Right cardiac atrium (tissue), 5 donors: ENCODE measurements at regions not wholly inside any gene's neighbourhood (a gene's known extent, or its start where the extent isn't known, plus 50 kb on each side); places are given as distances from the start of the nearest gene placed in this dataset.
A peak's percentile ranks its signal among the peaks of the same experiment; 100 is the strongest.
"Not testable (repeated sequence)": the region's sequence is repeated elsewhere in the genome, so short reads cannot be mapped to it uniquely, and the experiment has no call there.

Source experiments
- ATAC-seq, 2 donors: fragments of 200-7000 bp; cut with Tn5 transposase; one replicate each; pipeline versions ENCODE4 v1.8.0 to v1.9.1; 2020; ENCODE audit warnings: moderate library complexity in 2 of 2, mild to moderate bottlenecking in 1 of 2
- DNase-seq, 3 donors: peaks; one replicate each; pipeline ENCODE4 v3.0.0-alpha.2; 2020
- H3K27ac ChIP-seq: one replicate; pipeline ENCODE4 v1.5.1; 2013; ENCODE audit warnings: mild to moderate bottlenecking, low read length, control low read depth, moderate library complexity
- H3K27me3 ChIP-seq: one replicate; pipeline ENCODE4 v1.6.1; 2013; ENCODE audit not compliant: control insufficient read depth, insufficient read depth
- H3K4me1 ChIP-seq: one replicate; pipeline ENCODE4 v1.6.1; 2013; ENCODE audit warnings: low read length; ENCODE audit not compliant: control insufficient read depth, insufficient read depth
- H3K4me3 ChIP-seq: one replicate; pipeline ENCODE4 v1.5.1; 2013; ENCODE audit warnings: low read length, control low read depth
- H3K9me3 ChIP-seq: one replicate; pipeline ENCODE4 v1.6.1; 2013; ENCODE audit warnings: low read length; ENCODE audit not compliant: control insufficient read depth
- WGBS: extraction: QIAGEN DNeasy Blood & Tissue Kit; methylation state at CpG from one replicate; pipeline ENCODE4 v1.1.7; 2013; 5-methylcytosine and 5-hydroxymethylcytosine counted together
- intact Hi-C, 4 donors: fragments of 100-400 bp; cut with DNase I; formaldehyde crosslinking; loops; one replicate each; pipeline versions ENCODE4 v1.11.0 to v1.14.0; 2022 to 2023
- donor health status: healthy with polysubstance abuse.
- donor health status: DM: no; HTN: yes; CAD: no.
- donor health status: DM: no; HTN: no; CAD: no.
- donor health status: DM: no; HTN: yes; CAD: no; lungs with severe emphysema.
- donor health status: DM: yes; HTN: yes; CAD: no.

GRCh38 chr12:97984436-97984835 is 521.8 kb downstream of the RMST start:
- intact Hi-C loops, result no loop called here
- no peaks in the 10 kb centered on the region for H3K27me3 ChIP-seq
- DNase-seq (no peak), ATAC-seq (no peak)
- no peaks in the 10 kb centered on the region for H3K4me1 ChIP-seq
- H3K9me3 ChIP-seq, result no peaks in the 10 kb centered on the region
- WGBS, result 59% methylated on average over 2 of the region's 2 CpGs
- H3K4me3 ChIP-seq, result no peak overlapping the region
- H3K27ac ChIP-seq, result no peak overlapping the region

GRCh38 chr12:97984974-97985580 is 522.5 kb downstream of the RMST start:
- Histone ChIP-seq H3K9me3 (no peaks in the 10 kb centered on the region), H3K4me1 (no peaks in the 10 kb centered on the region), H3K27ac (no peak overlapping the region), H3K4me3 (no peak overlapping the region), H3K27me3 (no peaks in the 10 kb centered on the region)
- ATAC-seq (no peak), DNase-seq (no peak)
- intact Hi-C loops, result no loop called here
- WGBS, result 74% methylated on average over 4 of the region's 4 CpGs

- intact Hi-C loops, result no loop called here
- H3K27ac ChIP-seq, result no peak overlapping the region
- 84% methylated on average over 5 of the region's 5 CpGs for WGBS
- no peaks in the 10 kb centered on the region for H3K4me1 ChIP-seq
- ATAC-seq, result no peak
- no peaks in the 10 kb centered on the region for H3K27me3 ChIP-seq
- DNase-seq, result no peak
- H3K4me3 ChIP-seq, result no peak overlapping the region
- no peaks in the 10 kb centered on the region for H3K9me3 ChIP-seq
These were observed 523.2 kb downstream of the RMST start for GRCh38 chr12:97985834-97986233.

- H3K27me3 ChIP-seq, intact Hi-C loops, DNase-seq, H3K4me3 ChIP-seq, ATAC-seq, H3K27ac ChIP-seq, H3K9me3 ChIP-seq, H3K4me1 ChIP-seq: not testable (repeated sequence)
These were observed 526.0 kb downstream of the RMST start for GRCh38 chr12:97988588-97988987.

GRCh38 chr12:97989366-97989940 is 525.9 kb upstream of the TMPO start:
- intact Hi-C loops, result no loop called here
- Histone ChIP-seq H3K27ac (no peak overlapping the region), H3K4me3 (no peak overlapping the region), H3K4me1 (no peaks in the 10 kb centered on the region), H3K27me3 (no peaks in the 10 kb centered on the region), H3K9me3 (peaks cover 2% of the 10 kb centered on the region)
- DNase-seq, result no peak
- ATAC-seq, result no peak

- Histone ChIP-seq H3K4me1 (no peaks in the 10 kb centered on the region), H3K27me3 (no peaks in the 10 kb centered on the region), H3K27ac (no peak overlapping the region), H3K9me3 (peaks cover 2% of the 10 kb centered on the region), H3K4me3 (no peak overlapping the region)
- intact Hi-C loops, result no loop called here
- DNase-seq (no peak), ATAC-seq (no peak)
- 87% methylated on average over 2 of the region's 2 CpGs for WGBS
These were observed 520.5 kb upstream of the TMPO start for GRCh38 chr12:97994746-97995484.

GRCh38 chr12:97995559-97995958 is 519.8 kb upstream of the TMPO start:
- DNase-seq (no peak), ATAC-seq (no peak)
- Histone ChIP-seq H3K4me3 (no peak overlapping the region), H3K27me3 (no peaks in the 10 kb centered on the region), H3K27ac (no peak overlapping the region), H3K9me3 (peaks cover 2% of the 10 kb centered on the region), H3K4me1 (no peaks in the 10 kb centered on the region)
- 41% methylated on average over 2 of the region's 2 CpGs for WGBS
- intact Hi-C loops, result no loop called here

GRCh38 chr12:98001430-98001829 is 514.0 kb upstream of the TMPO start:
- Histone ChIP-seq H3K27ac (no peak overlapping the region), H3K9me3 (no peaks in the 10 kb centered on the region), H3K27me3 (no peaks in the 10 kb centered on the region), H3K4me1 (no peaks in the 10 kb centered on the region), H3K4me3 (no peak overlapping the region)
- DNase-seq (no peak), ATAC-seq (no peak)
- intact Hi-C loops, result no loop called here
- 56% methylated on average over 3 of the region's 3 CpGs for WGBS

- Histone ChIP-seq H3K4me1 (no peaks in the 10 kb centered on the region), H3K4me3 (no peak overlapping the region), H3K27me3 (no peaks in the 10 kb centered on the region), H3K9me3 (no peaks in the 10 kb centered on the region), H3K27ac (no peak overlapping the region)
- no peak for ATAC-seq
- DNase-seq, result peak in 1 of 3 donors; percentile 37
- intact Hi-C loops, result no loop called here
- WGBS, result 20% methylated on average over 9 of the region's 9 CpGs
These were observed 512.4 kb upstream of the TMPO start for GRCh38 chr12:98002887-98003493.

GRCh38 chr12:98007963-98008362 is 507.4 kb upstream of the TMPO start:
- intact Hi-C loops, result no loop called here
- Histone ChIP-seq H3K9me3 (no peaks in the 10 kb centered on the region), H3K27ac (no peak overlapping the region), H3K27me3 (no peaks in the 10 kb centered on the region), H3K4me3 (no peak overlapping the region), H3K4me1 (no peaks in the 10 kb centered on the region)
- 0% methylated on average over 1 of the region's 1 CpG for WGBS
- no peak for DNase-seq
- ATAC-seq, result no peak

- Histone ChIP-seq H3K27me3 (no peaks in the 10 kb centered on the region), H3K9me3 (no peaks in the 10 kb centered on the region), H3K27ac (no peak overlapping the region), H3K4me3 (no peak overlapping the region), H3K4me1 (no peaks in the 10 kb centered on the region)
- DNase-seq (no peak), ATAC-seq (no peak)
- intact Hi-C loops, result loop anchor here in 1 of 4 donors (5.0 kb wide), 1 partner anchor 34 kb away; no protein-coding TSS in a partner anchor
- 85% methylated on average over 5 of the region's 5 CpGs for WGBS
These were observed 501.8 kb upstream of the TMPO start for GRCh38 chr12:98013560-98013959.
